Gastroesophageal sphincter (tissue), 3 donors: ENCODE measurements at regions not wholly inside any gene's neighbourhood (a gene's known extent, or its start where the extent isn't known, plus 50 kb on each side); places are given as distances from the start of the nearest gene placed in this dataset.

Experiments used
- POLR2AphosphoS5 ChIP-seq: sonication (generic); formaldehyde crosslinking; IDR thresholded peaks from one replicate; pipeline ENCODE4 v1.6.1; 2017; ENCODE audit warnings: antibody characterized with exemption
- TF ChIP-seq, protein P1 (sequence below), 4 experiments: fragments of 200-600 bp in 2 of 4; fragments of 450-650 bp in 2 of 4; sonication (generic) in 1 of 4; IDR thresholded peaks; one replicate each; pipeline ENCODE4 v1.5.1; 2017 to 2019; ENCODE audit warnings: antibody characterized with exemption in 4 of 4, mild to moderate bottlenecking in 2 of 4, moderate library complexity in 2 of 4

DNA sequence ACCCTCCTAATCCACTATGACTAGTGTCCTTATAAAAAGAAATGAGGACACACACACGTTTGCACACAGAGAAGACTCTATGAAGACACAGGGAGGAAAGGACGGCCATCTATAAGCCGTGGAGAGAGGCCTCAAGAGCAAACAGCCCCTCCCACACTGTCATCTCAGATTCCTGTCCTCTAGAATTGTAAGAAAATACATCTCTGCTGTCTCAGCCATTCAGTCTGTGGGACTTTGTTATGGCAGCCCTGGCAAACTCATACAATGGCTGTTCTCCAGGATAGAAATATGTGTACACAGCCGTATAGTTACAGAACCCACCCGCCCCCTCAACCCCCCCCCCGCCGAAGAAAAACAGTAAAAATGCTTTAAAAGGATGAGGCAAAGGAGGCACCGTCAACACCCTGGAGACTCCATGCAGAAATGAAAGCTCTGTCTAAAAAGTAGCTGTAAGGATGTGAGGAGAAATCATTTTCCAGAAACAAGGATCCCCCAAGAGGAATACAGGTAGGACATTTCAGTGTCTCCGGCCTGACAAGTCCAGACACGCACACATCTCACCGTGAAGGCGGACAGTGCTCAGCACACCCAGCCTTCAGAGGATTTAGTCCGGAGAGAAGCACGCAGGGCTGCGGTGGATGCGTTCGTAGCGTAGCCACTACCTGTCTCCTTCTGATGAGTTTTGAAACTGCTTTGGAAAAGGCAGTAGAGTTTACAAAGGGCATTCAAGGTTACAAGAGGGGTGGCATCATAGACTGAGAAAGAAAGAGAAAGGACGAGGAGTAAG is 110.8 kb upstream of the ERCC6L2 start:
- TF ChIP-seq, protein P1, sequence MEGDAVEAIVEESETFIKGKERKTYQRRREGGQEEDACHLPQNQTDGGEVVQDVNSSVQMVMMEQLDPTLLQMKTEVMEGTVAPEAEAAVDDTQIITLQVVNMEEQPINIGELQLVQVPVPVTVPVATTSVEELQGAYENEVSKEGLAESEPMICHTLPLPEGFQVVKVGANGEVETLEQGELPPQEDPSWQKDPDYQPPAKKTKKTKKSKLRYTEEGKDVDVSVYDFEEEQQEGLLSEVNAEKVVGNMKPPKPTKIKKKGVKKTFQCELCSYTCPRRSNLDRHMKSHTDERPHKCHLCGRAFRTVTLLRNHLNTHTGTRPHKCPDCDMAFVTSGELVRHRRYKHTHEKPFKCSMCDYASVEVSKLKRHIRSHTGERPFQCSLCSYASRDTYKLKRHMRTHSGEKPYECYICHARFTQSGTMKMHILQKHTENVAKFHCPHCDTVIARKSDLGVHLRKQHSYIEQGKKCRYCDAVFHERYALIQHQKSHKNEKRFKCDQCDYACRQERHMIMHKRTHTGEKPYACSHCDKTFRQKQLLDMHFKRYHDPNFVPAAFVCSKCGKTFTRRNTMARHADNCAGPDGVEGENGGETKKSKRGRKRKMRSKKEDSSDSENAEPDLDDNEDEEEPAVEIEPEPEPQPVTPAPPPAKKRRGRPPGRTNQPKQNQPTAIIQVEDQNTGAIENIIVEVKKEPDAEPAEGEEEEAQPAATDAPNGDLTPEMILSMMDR (IDR thresholded peaks at IDR 0.05) = no peak
- TF ChIP-seq POLR2AphosphoS5 = no peak
